OCI-LY1 (cell line): ENCODE measurements at regions not wholly inside any gene's neighbourhood (a gene's known extent, or its start where the extent isn't known, plus 50 kb on each side); places are given as distances from the start of the nearest gene placed in this dataset.

Experiments used
- CTCF ChIP-seq: fragments of 200-600 bp; sonication (generic), shearing (Covaris generic); IDR thresholded peaks from 2 replicates; pipeline ENCODE4 v1.5.1; 2017; ENCODE audit warnings: mild to moderate bottlenecking, antibody characterized with exemption, low read length, moderate library complexity, mixed read lengths
- EZH2 ChIP-seq: fragments of 200-600 bp; sonication (generic), shearing (Covaris generic); IDR thresholded peaks from 2 replicates; pipeline ENCODE4 v1.8.0; 2017; ENCODE audit warnings: borderline replicate concordance, mixed run types, mild to moderate bottlenecking, antibody characterized with exemption, low read length, moderate library complexity, mixed read lengths

DNA sequence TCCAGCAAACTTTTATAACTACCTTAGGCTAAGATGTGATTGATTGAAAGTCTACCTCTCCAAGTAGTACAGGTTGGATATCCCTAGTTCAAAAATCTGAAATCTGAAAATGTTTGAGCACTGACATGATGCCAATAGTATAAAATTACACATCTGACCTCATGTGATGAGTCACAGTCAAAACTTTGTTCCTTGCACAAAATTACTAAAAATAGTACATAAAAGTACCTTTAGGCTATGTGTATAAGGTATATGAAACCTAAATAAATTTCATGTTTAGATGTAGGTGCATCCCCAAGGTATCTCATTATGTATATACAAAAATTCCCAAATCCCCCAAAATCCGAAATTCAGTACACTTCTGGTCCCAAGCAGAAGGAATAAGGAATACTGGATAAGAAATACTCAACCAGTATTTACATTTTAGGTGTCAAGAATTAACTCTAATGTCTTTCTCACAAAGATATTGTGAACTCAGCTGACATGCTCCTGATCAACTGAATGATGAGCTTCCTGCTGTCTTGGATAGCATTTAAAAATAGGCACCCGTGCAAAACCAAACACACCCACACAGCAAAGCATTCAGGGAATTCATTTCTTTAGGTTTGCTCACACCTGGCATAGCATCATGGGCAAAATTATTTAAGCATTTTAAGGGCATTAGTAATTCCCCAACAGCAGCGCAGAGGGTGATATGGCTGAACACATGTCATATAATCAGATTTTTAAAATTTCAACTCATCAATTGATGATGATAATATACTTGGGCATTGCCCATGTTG, 497.4 kb upstream of the MEIS1 start:
- TF ChIP-seq CTCF (no peak), EZH2 (no peak)
